ENCODE measurements at regions not wholly inside any gene's neighbourhood (a gene's known extent, or its start where the extent isn't known, plus 50 kb on each side); places are given as distances from the start of the nearest gene placed in this dataset.

- 50% methylated on average over 2 of the region's 2 CpGs for WGBS (ENCODE audit: insufficient coverage)
- CTCF ChIA-PET = no interaction called here
Observed at GRCh38 chr14:65852689-65853088, 440.2 kb downstream of the FUT8 start.

GRCh38 chr14:65853407-65853955, 441.0 kb downstream of the FUT8 start:
- Histone ChIP-seq H3K4me3 (ENCODE audit: control insufficient read depth in 1 of 7, extremely low read depth in 1 of 7, insufficient read depth in 4 of 7, low read depth in 2 of 7, low read length in 6 of 7) (no peak overlapping the region), H3K27ac (ENCODE audit: insufficient read depth in 1 of 2, low read depth in 1 of 2, low read length in 2 of 2, poor library complexity in 1 of 2, severe bottlenecking in 2 of 2) (no peak overlapping the region), H3K9me3 (ENCODE audit: control extremely low read depth in 1 of 5, control insufficient read depth in 4 of 5, insufficient read depth in 2 of 5, low read depth in 1 of 5, low read length in 4 of 5) (peaks cover 0 to 4% (median 0%) of the 10 kb centered on the region in 5 experiments), H3K4me1 (ENCODE audit: control extremely low read depth in 1 of 4, control insufficient read depth in 4 of 4, insufficient read depth in 4 of 4, low read length in 3 of 4) (peaks cover 3 to 9% (median 6%) of the 10 kb centered on the region in 4 experiments), H3K36me3 (ENCODE audit: control insufficient read depth in 4 of 4, insufficient read depth in 4 of 4, low read length in 3 of 4) (no peaks in the 10 kb centered on the region), H3K27me3 (replicated peaks in 2 of 5; ENCODE audit: control insufficient read depth in 4 of 5, insufficient read depth in 5 of 5, low read length in 4 of 5) (no peaks in the 10 kb centered on the region)
- 94% methylated on average over 4 of the region's 7 CpGs for WGBS (ENCODE audit: insufficient coverage)
- POLR2A ChIA-PET = no interaction called here
- CTCF ChIA-PET = no interaction called here
- no peak for DNase-seq

More at GRCh38 chr14:65852689-65853088, 440.2 kb downstream of the FUT8 start:
- Histone ChIP-seq H3K27ac (ENCODE audit: insufficient read depth in 1 of 2, low read depth in 1 of 2, low read length in 2 of 2, poor library complexity in 1 of 2, severe bottlenecking in 2 of 2) (no peak overlapping the region), H3K4me3 (ENCODE audit: control insufficient read depth in 1 of 7, extremely low read depth in 1 of 7, insufficient read depth in 4 of 7, low read depth in 2 of 7, low read length in 6 of 7) (no peak overlapping the region), H3K27me3 (replicated peaks in 2 of 5; ENCODE audit: control insufficient read depth in 4 of 5, insufficient read depth in 5 of 5, low read length in 4 of 5) (no peaks in the 10 kb centered on the region), H3K4me1 (ENCODE audit: control extremely low read depth in 1 of 4, control insufficient read depth in 4 of 4, insufficient read depth in 4 of 4, low read length in 3 of 4) (peaks cover 3 to 14% (median 12%) of the 10 kb centered on the region in 4 experiments), H3K9me3 (ENCODE audit: control extremely low read depth in 1 of 5, control insufficient read depth in 4 of 5, insufficient read depth in 2 of 5, low read depth in 1 of 5, low read length in 4 of 5) (peaks cover 0 to 4% (median 0%) of the 10 kb centered on the region in 5 experiments), H3K36me3 (ENCODE audit: control insufficient read depth in 4 of 4, insufficient read depth in 4 of 4, low read length in 3 of 4) (no peaks in the 10 kb centered on the region)
- DNase-seq = no peak
- POLR2A ChIA-PET = no interaction called here

- Histone ChIP-seq H3K9me3 (ENCODE audit: control extremely low read depth in 1 of 5, control insufficient read depth in 4 of 5, insufficient read depth in 2 of 5, low read depth in 1 of 5, low read length in 4 of 5) (peaks cover 0 to 4% (median 0%) of the 10 kb centered on the region in 5 experiments), H3K4me3 (ENCODE audit: control insufficient read depth in 1 of 7, extremely low read depth in 1 of 7, insufficient read depth in 4 of 7, low read depth in 2 of 7, low read length in 6 of 7) (no peak overlapping the region), H3K27me3 (replicated peaks in 2 of 5; ENCODE audit: control insufficient read depth in 4 of 5, insufficient read depth in 5 of 5, low read length in 4 of 5) (no peaks in the 10 kb centered on the region), H3K27ac (ENCODE audit: insufficient read depth in 1 of 2, low read depth in 1 of 2, low read length in 2 of 2, poor library complexity in 1 of 2, severe bottlenecking in 2 of 2) (no peak overlapping the region), H3K4me1 (ENCODE audit: control extremely low read depth in 1 of 4, control insufficient read depth in 4 of 4, insufficient read depth in 4 of 4, low read length in 3 of 4) (peaks cover 2 to 9% (median 6%) of the 10 kb centered on the region in 4 experiments), H3K36me3 (ENCODE audit: control insufficient read depth in 4 of 4, insufficient read depth in 4 of 4, low read length in 3 of 4) (no peaks in the 10 kb centered on the region)
- WGBS (ENCODE audit: insufficient coverage) = 99% methylated on average over 6 of the region's 6 CpGs
- ChIA-PET CTCF (no interaction called here), POLR2A (no interaction called here)
- no peak for DNase-seq
Observed at GRCh38 chr14:65854215-65854614, 441.7 kb downstream of the FUT8 start.

- H3K4me3 ChIP-seq (ENCODE audit: control insufficient read depth in 1 of 7, extremely low read depth in 1 of 7, insufficient read depth in 4 of 7, low read depth in 2 of 7, low read length in 6 of 7) = no peak overlapping the region
- H3K36me3 ChIP-seq (ENCODE audit: control insufficient read depth in 4 of 4, insufficient read depth in 4 of 4, low read length in 3 of 4) = no peaks in the 10 kb centered on the region
- H3K27ac ChIP-seq (ENCODE audit: insufficient read depth in 1 of 2, low read depth in 1 of 2, low read length in 2 of 2, poor library complexity in 1 of 2, severe bottlenecking in 2 of 2) = no peak overlapping the region
- H3K4me1 ChIP-seq (ENCODE audit: control extremely low read depth in 1 of 4, control insufficient read depth in 4 of 4, insufficient read depth in 4 of 4, low read length in 3 of 4) = peaks cover 0 to 14% (median 10%) of the 10 kb centered on the region in 4 experiments
- POLR2A ChIA-PET = no interaction called here
- CTCF ChIA-PET = interaction anchor here (0.9 kb wide), 1 partner anchor 49 kb away, joined by 3 read pairs; no protein-coding TSS in a partner anchor
- peak in 1 of 3 donors; percentile 14 for DNase-seq
- 92% methylated on average over 4 of the region's 5 CpGs for WGBS (ENCODE audit: insufficient coverage)
- H3K9me3 ChIP-seq (ENCODE audit: control extremely low read depth in 1 of 5, control insufficient read depth in 4 of 5, insufficient read depth in 2 of 5, low read depth in 1 of 5, low read length in 4 of 5) = no peaks in the 10 kb centered on the region
- H3K27me3 ChIP-seq (replicated peaks in 2 of 5; ENCODE audit: control insufficient read depth in 4 of 5, insufficient read depth in 5 of 5, low read length in 4 of 5) = no peaks in the 10 kb centered on the region
Observed at GRCh38 chr14:65860956-65861611, 448.6 kb downstream of the FUT8 start.

- H3K9me3 ChIP-seq (ENCODE audit: control extremely low read depth in 1 of 5, control insufficient read depth in 4 of 5, insufficient read depth in 2 of 5, low read depth in 1 of 5, low read length in 4 of 5) = no peaks in the 10 kb centered on the region
- no peaks in the 10 kb centered on the region for H3K36me3 ChIP-seq (ENCODE audit: control insufficient read depth in 4 of 4, insufficient read depth in 4 of 4, low read length in 3 of 4)
- no peaks in the 10 kb centered on the region for H3K27me3 ChIP-seq (replicated peaks in 2 of 5; ENCODE audit: control insufficient read depth in 4 of 5, insufficient read depth in 5 of 5, low read length in 4 of 5)
- no peak overlapping the region for H3K27ac ChIP-seq (ENCODE audit: insufficient read depth in 1 of 2, low read depth in 1 of 2, low read length in 2 of 2, poor library complexity in 1 of 2, severe bottlenecking in 2 of 2)
- no peak overlapping the region for H3K4me3 ChIP-seq (ENCODE audit: control insufficient read depth in 1 of 7, extremely low read depth in 1 of 7, insufficient read depth in 4 of 7, low read depth in 2 of 7, low read length in 6 of 7)
- DNase-seq = peak in 2 of 3 donors; percentile 17 to 41
- H3K4me1 ChIP-seq (ENCODE audit: control extremely low read depth in 1 of 4, control insufficient read depth in 4 of 4, insufficient read depth in 4 of 4, low read length in 3 of 4) = peaks cover 0 to 14% (median 10%) of the 10 kb centered on the region in 4 experiments
- CTCF ChIA-PET = no interaction called here
- WGBS (ENCODE audit: insufficient coverage) = 20% methylated on average over 4 of the region's 4 CpGs
- POLR2A ChIA-PET = no interaction called here
Observed at GRCh38 chr14:65864549-65864948, 452.0 kb downstream of the FUT8 start.

GRCh38 chr14:65864984-65865383, 452.5 kb downstream of the FUT8 start:
- Histone ChIP-seq H3K36me3 (ENCODE audit: control insufficient read depth in 4 of 4, insufficient read depth in 4 of 4, low read length in 3 of 4) (no peaks in the 10 kb centered on the region), H3K4me3 (ENCODE audit: control insufficient read depth in 1 of 7, extremely low read depth in 1 of 7, insufficient read depth in 4 of 7, low read depth in 2 of 7, low read length in 6 of 7) (no peak overlapping the region), H3K27me3 (replicated peaks in 2 of 5; ENCODE audit: control insufficient read depth in 4 of 5, insufficient read depth in 5 of 5, low read length in 4 of 5) (no peaks in the 10 kb centered on the region), H3K4me1 (ENCODE audit: control extremely low read depth in 1 of 4, control insufficient read depth in 4 of 4, insufficient read depth in 4 of 4, low read length in 3 of 4) (peaks cover 0 to 14% (median 10%) of the 10 kb centered on the region in 4 experiments), H3K9me3 (ENCODE audit: control extremely low read depth in 1 of 5, control insufficient read depth in 4 of 5, insufficient read depth in 2 of 5, low read depth in 1 of 5, low read length in 4 of 5) (no peaks in the 10 kb centered on the region), H3K27ac (ENCODE audit: insufficient read depth in 1 of 2, low read depth in 1 of 2, low read length in 2 of 2, poor library complexity in 1 of 2, severe bottlenecking in 2 of 2) (no peak overlapping the region)
- 89% methylated on average over 3 of the region's 3 CpGs for WGBS (ENCODE audit: insufficient coverage)
- POLR2A ChIA-PET = no interaction called here
- no peak for DNase-seq
- CTCF ChIA-PET = no interaction called here

GRCh38 chr14:65866448-65866847, 453.9 kb downstream of the FUT8 start:
- no peaks in the 10 kb centered on the region for H3K9me3 ChIP-seq (ENCODE audit: control extremely low read depth in 1 of 5, control insufficient read depth in 4 of 5, insufficient read depth in 2 of 5, low read depth in 1 of 5, low read length in 4 of 5)
- H3K27ac ChIP-seq (ENCODE audit: insufficient read depth in 1 of 2, low read depth in 1 of 2, low read length in 2 of 2, poor library complexity in 1 of 2, severe bottlenecking in 2 of 2) = no peak overlapping the region
- POLR2A ChIA-PET = no interaction called here
- H3K36me3 ChIP-seq (ENCODE audit: control insufficient read depth in 4 of 4, insufficient read depth in 4 of 4, low read length in 3 of 4) = no peaks in the 10 kb centered on the region
- H3K4me3 ChIP-seq (ENCODE audit: control insufficient read depth in 1 of 7, extremely low read depth in 1 of 7, insufficient read depth in 4 of 7, low read depth in 2 of 7, low read length in 6 of 7) = no peak overlapping the region
- 92% methylated on average over 3 of the region's 3 CpGs for WGBS (ENCODE audit: insufficient coverage)
- peaks cover 0 to 14% (median 10%) of the 10 kb centered on the region in 4 experiments for H3K4me1 ChIP-seq (ENCODE audit: control extremely low read depth in 1 of 4, control insufficient read depth in 4 of 4, insufficient read depth in 4 of 4, low read length in 3 of 4)
- CTCF ChIA-PET = interaction anchor here (1.6 kb wide), 1 partner anchor 11 kb away, joined by 5 read pairs; no protein-coding TSS in a partner anchor
- DNase-seq = no peak
- H3K27me3 ChIP-seq (replicated peaks in 2 of 5; ENCODE audit: control insufficient read depth in 4 of 5, insufficient read depth in 5 of 5, low read length in 4 of 5) = no peaks in the 10 kb centered on the region

Measured in common myeloid progenitor, CD34-positive (primary cell).